ENCODE measurements at regions not wholly inside any gene's neighbourhood (a gene's known extent, or its start where the extent isn't known, plus 50 kb on each side); places are given as distances from the start of the nearest gene placed in this dataset.

GRCh38 chr11:112599856-112600533 lies 339.3 kb upstream of the PLET1 start (continued):
- no peak for TF ChIP-seq ARID4B (CRISPR knock-in tag; IDR thresholded peaks at IDR 0.05; ENCODE audit: borderline replicate concordance)
- TF ChIP-seq RORB (CRISPR knock-in tag; IDR thresholded peaks at IDR 0.05), result no peak
- TF ChIP-seq ZNF138 (CRISPR knock-in tag; conservative IDR thresholded peaks at IDR 0.05), result no peak
- TF ChIP-seq AFF4 (CRISPR knock-in tag; IDR thresholded peaks at IDR 0.05; ENCODE audit: borderline replicate concordance), result no peak
- no peak for TF ChIP-seq SOX15 (CRISPR knock-in tag; IDR thresholded peaks at IDR 0.05)
- TF ChIP-seq ELF4 (CRISPR knock-in tag; IDR thresholded peaks at IDR 0.05; ENCODE audit: low read depth), result no peak
- TF ChIP-seq GTF2I (CRISPR knock-in tag; conservative IDR thresholded peaks at IDR 0.05), result no peak
- TF ChIP-seq ZNF425 (CRISPR knock-in tag; conservative IDR thresholded peaks at IDR 0.05), result no peak

GRCh38 chr11:112605093-112605666 lies 344.5 kb upstream of the PLET1 start:
- H3K9me3 Mint-ChIP-seq, result 0 out of 2 replicates have a peak, but pooled peaks cover 4% of the 10 kb centered on the region
- ChIA-PET POLR2A (no interaction called here), CTCF (interaction anchor here (0.5 kb wide), 1 partner anchor 325 kb away, joined by 3 read pairs; no protein-coding TSS in a partner anchor)
- no peak overlapping the region for H3K4me3 Mint-ChIP-seq
- H3K36me3 Mint-ChIP-seq, result no peaks in the 10 kb centered on the region
- H3K27ac Mint-ChIP-seq, result no peak overlapping the region
- H3K4me1 Mint-ChIP-seq, result peaks cover 3% of the 10 kb centered on the region; the same call in 1 of the 2 replicates
- ATAC-seq (no peak), DNase-seq (ENCODE audit: low spot score) (no peak)
- H3K27me3 Mint-ChIP-seq (ENCODE audit: low read depth), result no peaks in the 10 kb centered on the region; the same call in 1 of the 2 replicates
- TF ChIP-seq ATF6 (CRISPR knock-in tag; IDR thresholded peaks at IDR 0.05), result no peak
- no peak for TF ChIP-seq NFE2L1 (CRISPR knock-in tag; IDR thresholded peaks at IDR 0.05)
- TF ChIP-seq ERG (CRISPR knock-in tag; IDR thresholded peaks at IDR 0.05), result no peak
- no peak for TF ChIP-seq ZNF671 (CRISPR knock-in tag; IDR thresholded peaks at IDR 0.05)
- no peak for TF ChIP-seq CBFB (CRISPR knock-in tag; IDR thresholded peaks at IDR 0.05; ENCODE audit: low read depth)
- no peak for TF ChIP-seq ZNF532 (CRISPR knock-in tag; IDR thresholded peaks at IDR 0.05; ENCODE audit: borderline replicate concordance)
- TF ChIP-seq FOXP1 (CRISPR knock-in tag; IDR thresholded peaks at IDR 0.05; ENCODE audit: borderline replicate concordance), result no peak

Measured in WTC11 (cell line).